NAMALWA (cell line): ENCODE measurements at regions not wholly inside any gene's neighbourhood (a gene's known extent, or its start where the extent isn't known, plus 50 kb on each side); places are given as distances from the start of the nearest gene placed in this dataset.

ENCODE experiments used
- DNase-seq: peaks from one replicate; pipeline ENCODE4 v3.0.0-alpha.2; 2015; ENCODE audit warnings: low spot score

- DNase-seq = no peak
These were observed 180.1 kb upstream of the FTMT start for GRCh38 chr5:121671624-121672023.

- DNase-seq = no peak
These were observed 175.8 kb upstream of the FTMT start for GRCh38 chr5:121675924-121676323.

DNA sequence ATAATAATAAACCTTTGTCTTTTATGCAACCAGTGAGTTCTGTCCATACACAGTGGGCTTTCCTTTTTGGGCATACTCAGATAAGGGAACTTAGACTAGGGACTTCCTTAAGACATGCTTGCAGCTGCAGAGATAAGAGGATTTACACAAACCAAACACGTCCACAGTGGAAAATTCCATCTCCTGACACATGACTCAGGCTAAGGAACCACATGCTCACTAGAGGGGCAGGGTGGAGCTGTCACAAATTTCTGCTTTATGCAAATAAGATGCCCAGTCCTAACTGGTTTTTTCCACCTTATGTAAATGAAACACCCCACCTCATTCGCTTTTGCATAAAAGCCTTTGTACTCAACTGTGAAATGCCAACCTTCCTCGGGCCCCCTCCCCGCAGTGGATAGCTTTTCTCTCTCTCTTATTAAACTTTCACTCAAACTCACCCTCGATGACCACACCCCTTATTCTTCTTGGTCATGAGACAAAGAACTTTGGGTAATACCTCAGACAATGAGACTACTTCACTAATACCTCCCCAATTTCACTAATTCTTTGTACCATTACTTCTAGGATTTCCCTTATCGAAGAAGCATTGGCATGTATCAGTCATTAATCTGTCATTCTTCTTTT, 170.3 kb upstream of the FTMT start:
- DNase-seq = peak; percentile 29

DNA sequence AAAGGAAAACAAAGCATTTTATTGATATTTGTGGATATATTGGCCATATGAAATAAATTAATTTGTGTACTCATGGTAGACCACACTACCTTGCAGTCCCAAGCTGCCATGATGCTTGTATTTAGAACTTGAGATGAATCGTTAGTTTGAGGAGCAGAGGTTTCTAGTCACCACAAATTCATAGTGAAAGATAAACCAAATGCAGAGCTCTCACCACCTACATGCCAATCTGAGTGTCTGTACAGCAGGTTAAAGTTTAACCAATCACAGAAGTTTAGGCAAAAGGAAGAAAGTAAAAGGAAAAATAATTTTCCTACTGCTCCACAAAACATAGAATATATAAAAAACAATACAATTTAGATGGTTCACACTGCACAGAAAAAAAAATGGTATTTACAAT, 163.6 kb upstream of the FTMT start:
- DNase-seq = no peak

GRCh38 chr5:121688781-121689180, 162.9 kb upstream of the FTMT start:
- no peak for DNase-seq

GRCh38 chr5:121691478-121691877, 160.2 kb upstream of the FTMT start:
- DNase-seq = no peak

- no peak for DNase-seq
These were observed 159.5 kb upstream of the FTMT start for GRCh38 chr5:121692158-121692557.

GRCh38 chr5:121693864-121694263, 157.8 kb upstream of the FTMT start:
- no peak for DNase-seq

- DNase-seq = no peak
These were observed 156.4 kb upstream of the FTMT start for GRCh38 chr5:121695307-121695706.

DNA sequence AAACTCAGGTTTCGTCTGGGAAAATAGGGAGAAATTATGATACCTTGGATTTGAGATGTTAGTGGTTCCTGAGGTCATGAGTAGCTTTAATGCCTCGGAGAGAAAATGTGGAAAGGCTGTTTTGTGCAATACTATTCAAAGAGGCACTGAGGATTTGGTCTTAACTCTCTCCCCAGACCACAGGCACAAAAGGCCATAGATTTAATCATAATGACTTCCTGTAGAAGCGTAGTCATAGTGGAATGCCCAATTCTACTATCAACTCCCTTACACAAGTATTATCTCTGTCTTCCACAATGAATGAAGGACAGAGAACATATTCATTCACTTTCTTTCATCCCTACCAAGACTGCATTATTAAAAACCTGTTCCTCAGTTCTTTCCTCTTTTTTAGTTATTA, 153.0 kb upstream of the FTMT start:
- no peak for DNase-seq

DNA sequence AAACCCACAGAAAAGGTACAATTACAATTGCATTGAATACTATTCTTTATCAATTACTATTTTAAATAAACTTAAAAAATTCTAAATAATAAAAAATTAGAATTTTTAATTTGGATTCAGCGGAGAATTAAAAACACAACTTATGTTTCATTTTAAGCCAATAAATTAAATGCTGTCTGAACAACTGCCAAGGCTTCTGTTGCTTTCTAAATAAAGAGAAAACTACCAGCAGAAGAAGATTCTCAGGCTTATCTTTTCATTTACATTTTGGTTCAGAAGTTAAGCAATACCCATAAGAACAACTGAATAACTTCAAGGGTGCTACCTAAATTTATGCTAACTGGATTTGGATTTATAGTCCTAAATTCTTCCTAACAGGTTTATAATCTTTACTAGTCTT, 150.0 kb upstream of the FTMT start:
- DNase-seq = no peak

DNA sequence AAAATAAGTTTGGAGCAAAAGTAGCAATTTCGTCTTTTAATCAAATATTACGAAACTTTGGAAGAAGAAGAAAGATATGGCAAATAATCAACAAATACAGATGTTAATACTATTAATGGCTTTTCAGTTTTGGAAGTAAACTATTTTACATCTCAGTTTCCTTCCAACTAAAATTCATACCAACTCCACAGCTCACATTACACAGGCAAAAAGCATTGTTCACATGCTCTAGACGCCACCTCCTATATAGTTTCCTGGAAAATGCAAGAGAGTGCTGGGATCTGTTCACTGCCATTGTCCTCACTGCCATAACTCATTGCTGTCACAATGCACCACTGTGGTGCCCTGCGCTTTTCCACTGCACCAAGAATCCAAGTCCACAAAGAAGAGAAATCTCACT, 149.0 kb upstream of the FTMT start:
- no peak for DNase-seq

DNA sequence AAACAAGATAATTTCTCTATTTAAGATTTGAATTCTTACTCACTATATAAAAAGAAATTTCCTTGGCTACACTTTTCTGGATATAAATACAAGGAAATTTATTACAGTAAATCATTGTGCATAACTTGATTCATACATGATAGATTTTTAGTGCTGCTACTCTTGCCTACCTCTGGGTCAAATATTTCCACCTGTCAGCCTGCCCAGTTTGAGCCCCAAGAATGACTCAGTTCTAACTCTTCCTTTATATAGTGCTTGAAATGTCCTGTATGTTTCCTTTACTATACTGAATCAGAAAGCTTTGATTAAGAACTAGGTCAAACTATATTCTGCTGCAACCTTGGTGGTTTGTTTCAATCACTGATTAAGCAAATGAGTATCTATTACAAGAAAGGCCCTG, 147.4 kb upstream of the FTMT start:
- DNase-seq = no peak

GRCh38 chr5:121706686-121707085, 145.0 kb upstream of the FTMT start:
- no peak for DNase-seq

DNA sequence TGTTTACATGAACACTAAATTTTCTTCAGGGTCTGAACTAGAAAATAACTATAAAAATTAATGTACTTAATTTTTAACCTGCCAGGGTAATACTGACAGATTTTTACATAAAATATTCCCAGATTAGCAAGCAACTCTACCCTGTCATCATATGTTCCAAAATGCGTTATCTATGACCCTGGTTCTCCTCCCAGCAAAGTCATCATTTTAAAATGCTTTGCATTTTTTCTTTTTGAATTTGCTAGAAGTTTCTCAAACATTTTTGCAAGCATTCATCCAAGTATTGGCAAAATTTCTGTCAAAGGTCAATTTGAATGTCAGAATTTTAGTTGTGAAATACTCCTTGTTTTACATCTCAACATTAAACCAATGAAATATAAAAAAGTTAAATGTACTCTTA, 144.5 kb upstream of the FTMT start:
- no peak for DNase-seq

- DNase-seq = no peak
These were observed 140.3 kb upstream of the FTMT start for GRCh38 chr5:121711416-121711815.

DNA sequence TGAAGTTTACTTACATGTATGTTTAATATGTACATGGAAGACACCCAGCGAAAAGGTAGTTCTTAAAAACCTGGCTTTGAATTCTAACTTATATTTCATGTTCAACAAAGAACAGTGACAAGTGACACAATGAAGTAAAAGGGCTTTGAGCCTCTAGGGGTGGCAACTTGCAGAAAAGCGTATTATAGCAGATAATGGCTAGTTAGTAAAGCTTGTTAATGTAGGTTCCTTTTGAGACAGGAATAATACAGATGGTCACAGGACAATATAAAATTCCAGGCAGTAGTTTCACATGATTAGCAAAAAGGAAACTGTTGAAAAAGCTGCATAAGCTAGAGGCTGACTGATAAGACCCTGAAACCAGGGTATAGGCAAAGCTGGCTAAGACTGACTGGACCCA, 132.4 kb upstream of the FTMT start:
- no peak for DNase-seq

GRCh38 chr5:121725450-121725849, 126.2 kb upstream of the FTMT start:
- DNase-seq = no peak

DNA sequence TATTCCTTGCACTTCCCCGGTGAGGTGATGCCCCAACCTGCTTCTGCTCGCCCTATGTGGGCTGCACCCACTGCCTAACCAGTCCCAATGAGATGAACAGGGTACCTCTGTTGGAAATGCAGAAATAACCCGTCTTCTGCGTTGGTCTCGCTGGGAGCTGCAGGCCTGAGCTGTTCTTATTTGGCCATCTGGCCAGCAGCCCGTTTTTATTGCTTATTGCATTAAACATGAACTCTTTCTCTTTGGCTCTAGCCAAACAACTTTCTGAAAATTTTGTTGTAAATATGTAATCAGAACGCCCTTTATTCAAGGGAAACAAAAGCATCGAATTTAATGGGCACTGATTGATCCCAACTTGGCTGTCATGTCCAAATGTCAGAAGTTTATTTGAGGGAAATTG, 124.7 kb upstream of the FTMT start:
- DNase-seq = no peak

- DNase-seq = no peak
These were observed 120.3 kb upstream of the FTMT start for GRCh38 chr5:121731377-121731776.

- no peak for DNase-seq
These were observed 116.1 kb upstream of the FTMT start for GRCh38 chr5:121735618-121736017.

DNA sequence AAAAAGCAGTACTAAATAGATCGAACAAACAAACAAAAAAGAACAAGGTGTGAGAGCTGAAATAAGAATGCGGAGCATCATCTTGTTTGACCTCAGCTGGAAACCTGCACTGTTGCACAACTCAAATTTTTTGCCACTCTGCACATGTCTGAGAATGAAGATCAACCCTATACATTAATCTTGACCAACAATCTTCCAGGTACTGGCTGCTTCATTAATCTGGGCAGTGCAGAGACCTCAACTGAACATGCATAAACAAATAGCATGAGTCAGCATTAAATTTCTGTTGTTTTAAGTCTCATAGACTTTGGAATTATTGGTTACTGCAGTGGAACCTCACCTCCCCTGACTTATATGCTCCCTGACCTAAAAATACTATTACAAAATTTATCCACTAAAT, 114.6 kb upstream of the FTMT start:
- DNase-seq = no peak

GRCh38 chr5:121741156-121741555, 110.5 kb upstream of the FTMT start:
- DNase-seq = no peak

DNA sequence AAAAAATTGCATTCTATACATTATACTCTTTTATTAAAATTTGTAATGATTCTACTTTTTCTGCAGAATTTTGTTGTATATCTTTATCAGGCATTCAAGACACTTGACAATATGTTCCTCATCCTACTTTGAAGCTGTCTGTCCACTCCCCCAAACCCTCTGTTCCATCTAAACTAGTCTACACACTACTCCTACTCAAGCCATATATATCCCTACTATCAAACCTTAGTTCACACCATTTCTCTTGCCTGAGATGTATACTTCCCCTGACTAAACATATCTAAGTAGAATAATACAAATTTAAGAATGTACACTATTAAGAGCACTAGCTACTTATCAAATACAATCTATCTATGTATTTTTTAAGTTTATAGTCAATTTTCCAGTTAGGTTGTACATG, 107.1 kb upstream of the FTMT start:
- no peak for DNase-seq

DNA sequence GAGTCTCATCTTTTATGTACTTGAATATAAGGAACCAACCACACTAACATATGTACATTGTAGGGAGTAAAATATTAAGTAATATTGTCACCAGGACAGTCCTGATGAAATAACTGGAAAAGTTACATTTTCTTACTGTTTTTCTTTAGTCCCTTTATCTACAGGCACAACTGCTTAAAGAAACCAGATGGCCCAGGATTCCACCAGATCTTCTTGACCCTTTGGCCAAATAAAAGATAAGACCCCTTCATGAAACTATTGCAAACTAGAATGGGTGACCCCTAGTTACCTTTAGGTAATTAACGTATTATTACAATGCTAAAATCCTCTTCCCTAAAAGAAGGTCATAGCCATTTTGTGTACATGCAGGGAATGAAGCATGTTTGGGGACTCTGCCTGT, 106.3 kb upstream of the FTMT start:
- DNase-seq = no peak
